ENCODE measurements at regions not wholly inside any gene's neighbourhood (a gene's known extent, or its start where the extent isn't known, plus 50 kb on each side); places are given as distances from the start of the nearest gene placed in this dataset.

DNA sequence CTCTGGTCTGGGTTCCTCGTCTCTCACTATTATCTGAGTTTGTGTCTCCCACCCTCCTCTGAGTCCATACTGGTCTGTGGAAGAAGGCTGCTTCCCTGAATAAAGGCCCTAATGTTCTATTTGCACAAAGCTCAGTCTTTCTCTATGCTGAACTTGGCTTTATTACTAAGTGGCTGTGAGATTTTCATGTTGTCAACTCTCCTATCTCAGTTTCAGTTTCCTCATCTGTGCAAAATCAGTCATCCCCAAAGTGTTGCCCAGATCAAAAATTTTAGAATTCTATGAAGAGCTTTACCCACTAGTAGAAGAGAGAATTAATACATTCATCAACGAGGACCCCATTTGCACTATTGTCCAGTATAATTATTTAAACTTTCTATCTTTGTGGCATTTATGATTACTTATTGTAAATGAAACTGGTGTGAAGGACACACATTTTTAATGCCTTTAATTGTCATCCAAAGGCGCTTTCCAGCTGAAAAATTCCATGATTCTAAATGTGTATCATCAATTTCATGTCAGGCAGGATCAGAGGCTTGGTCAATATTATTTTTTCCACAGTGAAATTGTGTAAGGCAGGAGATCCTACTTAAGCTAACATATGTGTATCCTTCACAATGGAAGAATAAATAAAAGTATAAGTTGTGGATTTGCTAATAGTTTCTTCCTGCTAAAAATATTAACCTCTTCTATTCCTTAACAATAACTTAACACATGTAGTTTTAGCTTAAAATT, 79.1 kb upstream of the EEA1 start:
- TF ChIP-seq, protein P1, sequence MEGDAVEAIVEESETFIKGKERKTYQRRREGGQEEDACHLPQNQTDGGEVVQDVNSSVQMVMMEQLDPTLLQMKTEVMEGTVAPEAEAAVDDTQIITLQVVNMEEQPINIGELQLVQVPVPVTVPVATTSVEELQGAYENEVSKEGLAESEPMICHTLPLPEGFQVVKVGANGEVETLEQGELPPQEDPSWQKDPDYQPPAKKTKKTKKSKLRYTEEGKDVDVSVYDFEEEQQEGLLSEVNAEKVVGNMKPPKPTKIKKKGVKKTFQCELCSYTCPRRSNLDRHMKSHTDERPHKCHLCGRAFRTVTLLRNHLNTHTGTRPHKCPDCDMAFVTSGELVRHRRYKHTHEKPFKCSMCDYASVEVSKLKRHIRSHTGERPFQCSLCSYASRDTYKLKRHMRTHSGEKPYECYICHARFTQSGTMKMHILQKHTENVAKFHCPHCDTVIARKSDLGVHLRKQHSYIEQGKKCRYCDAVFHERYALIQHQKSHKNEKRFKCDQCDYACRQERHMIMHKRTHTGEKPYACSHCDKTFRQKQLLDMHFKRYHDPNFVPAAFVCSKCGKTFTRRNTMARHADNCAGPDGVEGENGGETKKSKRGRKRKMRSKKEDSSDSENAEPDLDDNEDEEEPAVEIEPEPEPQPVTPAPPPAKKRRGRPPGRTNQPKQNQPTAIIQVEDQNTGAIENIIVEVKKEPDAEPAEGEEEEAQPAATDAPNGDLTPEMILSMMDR (IDR thresholded peaks at IDR 0.05; ENCODE audit: low read depth, low read length, poor library complexity, severe bottlenecking) = no peak
- TF ChIP-seq EZH2phosphoT487 (IDR thresholded peaks at IDR 0.05; ENCODE audit: borderline replicate concordance, low read length) = no peak

Measured in DOHH2 (cell line).